ENCODE measurements at regions not wholly inside any gene's neighbourhood (a gene's known extent, or its start where the extent isn't known, plus 50 kb on each side); places are given as distances from the start of the nearest gene placed in this dataset.

- TF ChIP-seq CTCF (IDR thresholded peaks at IDR 0.05 in 2 of 3, conservative IDR thresholded peaks at IDR 0.05 in 1 of 3; ENCODE audit: borderline replicate concordance in 1 of 3, insufficient read depth in 1 of 3, low read depth in 2 of 3, low read length in 2 of 3) (no peak), POLR2A (IDR thresholded peaks at IDR 0.05; ENCODE audit: borderline replicate concordance, extremely low read depth, insufficient read depth, insufficient read length) (no peak), ZNF274 (IDR thresholded peaks at IDR 0.05; ENCODE audit: low read depth, low read length) (no peak)
Measured at GRCh38 chr14:22395803-22396202, 193.2 kb downstream of the DAD1 start.
